ENCODE measurements at regions not wholly inside any gene's neighbourhood (a gene's known extent, or its start where the extent isn't known, plus 50 kb on each side); places are given as distances from the start of the nearest gene placed in this dataset.

GRCh38 chr20:62527781-62528180 lies 52.0 kb upstream of the GATA5 start:
- peaks cover 0 to 43% (median 3%) of the 10 kb centered on the region in 3 donors for H3K27me3 ChIP-seq (ENCODE audit: control insufficient read depth in 3 of 3, insufficient read depth in 3 of 3, low read length in 3 of 3)
- H3K36me3 ChIP-seq (ENCODE audit: control insufficient read depth in 3 of 3, insufficient read depth in 2 of 3, low read depth in 1 of 3, low read length in 3 of 3): no peaks in the 10 kb centered on the region
- peaks cover 0 to 5% (median 0%) of the 10 kb centered on the region in 3 donors for H3K4me1 ChIP-seq (ENCODE audit: control insufficient read depth in 3 of 3, insufficient read depth in 2 of 3, low read depth in 1 of 3, low read length in 2 of 3)
- no peak overlapping the region for H3K27ac ChIP-seq (ENCODE audit: low read depth in 1 of 3, low read length in 2 of 3)
- DNase-seq: no peak
- no peak overlapping the region for H3K4me3 ChIP-seq (ENCODE audit: low read depth in 1 of 3, low read length in 3 of 3)
- no peak for FAIRE-seq
- 88 to 91% (median 91%) methylated on average over 20 of the region's 20 CpGs for WGBS, 3 donors
- no peaks in the 10 kb centered on the region for H3K9me3 ChIP-seq (ENCODE audit: control insufficient read depth in 2 of 2, insufficient read depth in 1 of 2, low read depth in 1 of 2, low read length in 1 of 2)

- Histone ChIP-seq H3K4me3 (ENCODE audit: low read depth in 1 of 3, low read length in 3 of 3) (no peak overlapping the region), H3K27me3 (ENCODE audit: control insufficient read depth in 3 of 3, insufficient read depth in 3 of 3, low read length in 3 of 3) (peaks cover 0 to 30% (median 3%) of the 10 kb centered on the region in 3 donors), H3K9me3 (ENCODE audit: control insufficient read depth in 2 of 2, insufficient read depth in 1 of 2, low read depth in 1 of 2, low read length in 1 of 2) (no peaks in the 10 kb centered on the region), H3K36me3 (ENCODE audit: control insufficient read depth in 3 of 3, insufficient read depth in 2 of 3, low read depth in 1 of 3, low read length in 3 of 3) (no peaks in the 10 kb centered on the region), H3K4me1 (ENCODE audit: control insufficient read depth in 3 of 3, insufficient read depth in 2 of 3, low read depth in 1 of 3, low read length in 2 of 3) (no peaks in the 10 kb centered on the region), H3K27ac (ENCODE audit: low read depth in 1 of 3, low read length in 2 of 3) (no peak overlapping the region)
- WGBS, 3 donors: 64 to 75% (median 67%) methylated on average over 25 of the region's 25 CpGs
- DNase-seq (no peak), FAIRE-seq (no peak)
These were observed 53.4 kb upstream of the GATA5 start for GRCh38 chr20:62528983-62529891.

GRCh38 chr20:62529896-62530642 lies 54.3 kb upstream of the GATA5 start:
- no peak for FAIRE-seq
- no peaks in the 10 kb centered on the region for H3K9me3 ChIP-seq (ENCODE audit: control insufficient read depth in 2 of 2, insufficient read depth in 1 of 2, low read depth in 1 of 2, low read length in 1 of 2)
- H3K36me3 ChIP-seq (ENCODE audit: control insufficient read depth in 3 of 3, insufficient read depth in 2 of 3, low read depth in 1 of 3, low read length in 3 of 3): no peaks in the 10 kb centered on the region
- no peak for DNase-seq
- H3K4me1 ChIP-seq (ENCODE audit: control insufficient read depth in 3 of 3, insufficient read depth in 2 of 3, low read depth in 1 of 3, low read length in 2 of 3): no peaks in the 10 kb centered on the region
- no peak overlapping the region for H3K27ac ChIP-seq (ENCODE audit: low read depth in 1 of 3, low read length in 2 of 3)
- 48 to 63% (median 62%) methylated on average over 22 to 25 of the region's 25 CpGs for WGBS, 3 donors
- no peak overlapping the region for H3K4me3 ChIP-seq (ENCODE audit: low read depth in 1 of 3, low read length in 3 of 3)
- H3K27me3 ChIP-seq (ENCODE audit: control insufficient read depth in 3 of 3, insufficient read depth in 3 of 3, low read length in 3 of 3): peaks cover 0 to 22% (median under 1%) of the 10 kb centered on the region in 3 donors

- Histone ChIP-seq H3K27me3 (ENCODE audit: control insufficient read depth in 3 of 3, insufficient read depth in 3 of 3, low read length in 3 of 3) (peaks cover 0 to 19% (median 0%) of the 10 kb centered on the region in 3 donors), H3K4me1 (ENCODE audit: control insufficient read depth in 3 of 3, insufficient read depth in 2 of 3, low read depth in 1 of 3, low read length in 2 of 3) (no peaks in the 10 kb centered on the region)
- FAIRE-seq: no peak
These were observed 54.8 kb upstream of the GATA5 start for GRCh38 chr20:62530643-62531032.

GRCh38 chr20:62531046-62531838 lies 55.4 kb upstream of the GATA5 start:
- H3K9me3 ChIP-seq (ENCODE audit: control insufficient read depth in 2 of 2, insufficient read depth in 1 of 2, low read depth in 1 of 2, low read length in 1 of 2): no peaks in the 10 kb centered on the region
- FAIRE-seq: no peak
- no peak overlapping the region for H3K4me3 ChIP-seq (ENCODE audit: low read depth in 1 of 3, low read length in 3 of 3)
- DNase-seq: no peak
- H3K27me3 ChIP-seq (ENCODE audit: control insufficient read depth in 3 of 3, insufficient read depth in 3 of 3, low read length in 3 of 3): peaks cover 0 to 13% (median 0%) of the 10 kb centered on the region in 3 donors
- no peaks in the 10 kb centered on the region for H3K4me1 ChIP-seq (ENCODE audit: control insufficient read depth in 3 of 3, insufficient read depth in 2 of 3, low read depth in 1 of 3, low read length in 2 of 3)
- H3K27ac ChIP-seq (ENCODE audit: low read depth in 1 of 3, low read length in 2 of 3): no peak overlapping the region
- 66 to 76% (median 68%) methylated on average over 21 to 23 of the region's 23 CpGs for WGBS, 3 donors
- H3K36me3 ChIP-seq (ENCODE audit: control insufficient read depth in 3 of 3, insufficient read depth in 2 of 3, low read depth in 1 of 3, low read length in 3 of 3): no peaks in the 10 kb centered on the region

More at GRCh38 chr20:62530643-62531032, 54.8 kb upstream of the GATA5 start:
- no peaks in the 10 kb centered on the region for H3K9me3 ChIP-seq (ENCODE audit: control insufficient read depth in 2 of 2, insufficient read depth in 1 of 2, low read depth in 1 of 2, low read length in 1 of 2)
- H3K4me3 ChIP-seq (ENCODE audit: low read depth in 1 of 3, low read length in 3 of 3): no peak overlapping the region
- WGBS, 3 donors: 74 to 85% (median 76%) methylated on average over 16 of the region's 16 CpGs
- no peak overlapping the region for H3K27ac ChIP-seq (ENCODE audit: low read depth in 1 of 3, low read length in 2 of 3)
- no peak for DNase-seq
- H3K36me3 ChIP-seq (ENCODE audit: control insufficient read depth in 3 of 3, insufficient read depth in 2 of 3, low read depth in 1 of 3, low read length in 3 of 3): no peaks in the 10 kb centered on the region

GRCh38 chr20:62532921-62533320 lies 57.1 kb upstream of the GATA5 start:
- H3K27me3 ChIP-seq (ENCODE audit: control insufficient read depth in 3 of 3, insufficient read depth in 3 of 3, low read length in 3 of 3): peaks cover 0 to 4% (median 0%) of the 10 kb centered on the region in 3 donors
- H3K27ac ChIP-seq (ENCODE audit: low read depth in 1 of 3, low read length in 2 of 3): no peak overlapping the region
- H3K9me3 ChIP-seq (ENCODE audit: control insufficient read depth in 2 of 2, insufficient read depth in 1 of 2, low read depth in 1 of 2, low read length in 1 of 2): no peaks in the 10 kb centered on the region
- no peak for FAIRE-seq
- no peaks in the 10 kb centered on the region for H3K4me1 ChIP-seq (ENCODE audit: control insufficient read depth in 3 of 3, insufficient read depth in 2 of 3, low read depth in 1 of 3, low read length in 2 of 3)
- no peaks in the 10 kb centered on the region for H3K36me3 ChIP-seq (ENCODE audit: control insufficient read depth in 3 of 3, insufficient read depth in 2 of 3, low read depth in 1 of 3, low read length in 3 of 3)
- DNase-seq: no peak
- H3K4me3 ChIP-seq (ENCODE audit: low read depth in 1 of 3, low read length in 3 of 3): no peak overlapping the region
- WGBS, 3 donors: 82 to 91% (median 87%) methylated on average over 12 of the region's 12 CpGs

GRCh38 chr20:62533591-62534495 lies 58.0 kb upstream of the GATA5 start:
- no peaks in the 10 kb centered on the region for H3K4me1 ChIP-seq (ENCODE audit: control insufficient read depth in 3 of 3, insufficient read depth in 2 of 3, low read depth in 1 of 3, low read length in 2 of 3)
- no peak overlapping the region for H3K27ac ChIP-seq (ENCODE audit: low read depth in 1 of 3, low read length in 2 of 3)
- DNase-seq (no peak), FAIRE-seq (no peak)
- 50 to 66% (median 54%) methylated on average over 19 of the region's 19 CpGs for WGBS, 3 donors
- no peaks in the 10 kb centered on the region for H3K9me3 ChIP-seq (ENCODE audit: control insufficient read depth in 2 of 2, insufficient read depth in 1 of 2, low read depth in 1 of 2, low read length in 1 of 2)
- H3K27me3 ChIP-seq (ENCODE audit: control insufficient read depth in 3 of 3, insufficient read depth in 3 of 3, low read length in 3 of 3): peaks cover 0 to 5% (median 0%) of the 10 kb centered on the region in 3 donors
- H3K36me3 ChIP-seq (ENCODE audit: control insufficient read depth in 3 of 3, insufficient read depth in 2 of 3, low read depth in 1 of 3, low read length in 3 of 3): no peaks in the 10 kb centered on the region
- H3K4me3 ChIP-seq (ENCODE audit: low read depth in 1 of 3, low read length in 3 of 3): no peak overlapping the region
